ENCODE measurements at regions not wholly inside any gene's neighbourhood (a gene's known extent, or its start where the extent isn't known, plus 50 kb on each side); places are given as distances from the start of the nearest gene placed in this dataset.

DNA sequence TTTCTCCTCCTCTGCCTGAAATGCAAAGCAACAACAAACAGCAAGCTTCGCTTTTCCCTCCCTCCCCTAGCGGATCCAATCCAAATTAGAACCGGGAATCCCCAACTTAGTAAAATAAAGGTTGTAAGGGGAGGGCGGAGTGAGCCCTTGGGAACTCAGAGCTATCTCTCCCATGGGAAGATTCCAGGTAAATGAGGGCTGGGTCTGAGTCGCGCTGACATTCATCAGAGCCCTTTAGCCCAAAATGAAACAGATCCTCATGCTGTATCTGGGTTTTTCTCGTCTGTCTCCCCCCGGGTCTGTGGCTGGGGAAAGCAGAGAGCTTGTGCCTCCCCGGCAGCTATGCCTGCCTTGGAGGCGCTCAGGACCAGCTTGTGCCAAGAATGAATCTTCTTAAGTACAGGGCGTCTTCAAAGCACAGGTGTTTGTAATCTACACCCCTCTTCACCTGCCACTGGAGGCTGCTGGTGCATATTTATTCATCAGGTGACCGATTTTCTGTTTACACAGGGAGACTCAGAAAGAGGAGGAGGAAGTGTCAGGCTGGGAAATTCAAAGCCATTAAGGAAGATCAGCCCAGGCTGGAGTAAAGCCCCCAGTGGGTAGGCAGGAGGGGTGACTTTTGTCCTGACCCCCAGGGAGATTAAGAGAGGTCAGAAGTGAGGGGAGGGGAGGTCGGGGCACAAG, 55.0 kb upstream of the GSE1 start:
- H3K4me1 Mint-ChIP-seq (ENCODE audit: low read depth) = peaks cover 56% of the 10 kb centered on the region
- H3K4me3 Mint-ChIP-seq (ENCODE audit: low read depth) = peak overlapping the region; percentile 81
- peak overlapping the region; percentile 96 for H3K27ac Mint-ChIP-seq
- no peaks in the 10 kb centered on the region for H3K9me3 Mint-ChIP-seq (ENCODE audit: low read depth)
- no peak for DNase-seq (ENCODE audit: low spot score, unreplicated experiment)
- H3K36me3 Mint-ChIP-seq (ENCODE audit: insufficient read depth) = no peaks in the 10 kb centered on the region
- TF ChIP-seq, protein P1, sequence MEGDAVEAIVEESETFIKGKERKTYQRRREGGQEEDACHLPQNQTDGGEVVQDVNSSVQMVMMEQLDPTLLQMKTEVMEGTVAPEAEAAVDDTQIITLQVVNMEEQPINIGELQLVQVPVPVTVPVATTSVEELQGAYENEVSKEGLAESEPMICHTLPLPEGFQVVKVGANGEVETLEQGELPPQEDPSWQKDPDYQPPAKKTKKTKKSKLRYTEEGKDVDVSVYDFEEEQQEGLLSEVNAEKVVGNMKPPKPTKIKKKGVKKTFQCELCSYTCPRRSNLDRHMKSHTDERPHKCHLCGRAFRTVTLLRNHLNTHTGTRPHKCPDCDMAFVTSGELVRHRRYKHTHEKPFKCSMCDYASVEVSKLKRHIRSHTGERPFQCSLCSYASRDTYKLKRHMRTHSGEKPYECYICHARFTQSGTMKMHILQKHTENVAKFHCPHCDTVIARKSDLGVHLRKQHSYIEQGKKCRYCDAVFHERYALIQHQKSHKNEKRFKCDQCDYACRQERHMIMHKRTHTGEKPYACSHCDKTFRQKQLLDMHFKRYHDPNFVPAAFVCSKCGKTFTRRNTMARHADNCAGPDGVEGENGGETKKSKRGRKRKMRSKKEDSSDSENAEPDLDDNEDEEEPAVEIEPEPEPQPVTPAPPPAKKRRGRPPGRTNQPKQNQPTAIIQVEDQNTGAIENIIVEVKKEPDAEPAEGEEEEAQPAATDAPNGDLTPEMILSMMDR (IDR thresholded peaks at IDR 0.05; ENCODE audit: unreplicated experiment) = peak; percentile 4
- no peaks in the 10 kb centered on the region for H3K27me3 Mint-ChIP-seq

DNA sequence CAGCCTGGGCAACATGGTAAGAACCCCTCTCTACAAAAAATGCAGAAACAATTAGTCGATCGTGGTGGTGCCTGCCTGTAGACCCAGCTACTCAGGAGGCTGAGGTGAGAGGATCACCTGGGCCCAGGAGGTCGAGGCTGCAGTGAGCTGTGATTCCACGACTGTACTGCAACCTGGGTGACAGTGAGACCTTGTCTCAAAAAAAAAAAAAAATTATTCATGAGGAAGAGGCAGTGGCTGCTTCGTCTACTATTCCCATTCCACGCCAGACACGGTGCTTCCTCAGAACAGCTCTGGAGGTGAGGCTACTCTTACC, 52.2 kb upstream of the GSE1 start:
- H3K4me3 Mint-ChIP-seq (ENCODE audit: low read depth) = peak overlapping the region; percentile 16
- no peaks in the 10 kb centered on the region for H3K36me3 Mint-ChIP-seq (ENCODE audit: insufficient read depth)
- no peaks in the 10 kb centered on the region for H3K27me3 Mint-ChIP-seq
- TF ChIP-seq, protein P1 (IDR thresholded peaks at IDR 0.05; ENCODE audit: unreplicated experiment) = no peak
- no peak for DNase-seq (ENCODE audit: low spot score, unreplicated experiment)
- H3K9me3 Mint-ChIP-seq (ENCODE audit: low read depth) = no peaks in the 10 kb centered on the region
- H3K27ac Mint-ChIP-seq = peak overlapping the region; percentile 96
- peaks cover 67% of the 10 kb centered on the region for H3K4me1 Mint-ChIP-seq (ENCODE audit: low read depth)

DNA sequence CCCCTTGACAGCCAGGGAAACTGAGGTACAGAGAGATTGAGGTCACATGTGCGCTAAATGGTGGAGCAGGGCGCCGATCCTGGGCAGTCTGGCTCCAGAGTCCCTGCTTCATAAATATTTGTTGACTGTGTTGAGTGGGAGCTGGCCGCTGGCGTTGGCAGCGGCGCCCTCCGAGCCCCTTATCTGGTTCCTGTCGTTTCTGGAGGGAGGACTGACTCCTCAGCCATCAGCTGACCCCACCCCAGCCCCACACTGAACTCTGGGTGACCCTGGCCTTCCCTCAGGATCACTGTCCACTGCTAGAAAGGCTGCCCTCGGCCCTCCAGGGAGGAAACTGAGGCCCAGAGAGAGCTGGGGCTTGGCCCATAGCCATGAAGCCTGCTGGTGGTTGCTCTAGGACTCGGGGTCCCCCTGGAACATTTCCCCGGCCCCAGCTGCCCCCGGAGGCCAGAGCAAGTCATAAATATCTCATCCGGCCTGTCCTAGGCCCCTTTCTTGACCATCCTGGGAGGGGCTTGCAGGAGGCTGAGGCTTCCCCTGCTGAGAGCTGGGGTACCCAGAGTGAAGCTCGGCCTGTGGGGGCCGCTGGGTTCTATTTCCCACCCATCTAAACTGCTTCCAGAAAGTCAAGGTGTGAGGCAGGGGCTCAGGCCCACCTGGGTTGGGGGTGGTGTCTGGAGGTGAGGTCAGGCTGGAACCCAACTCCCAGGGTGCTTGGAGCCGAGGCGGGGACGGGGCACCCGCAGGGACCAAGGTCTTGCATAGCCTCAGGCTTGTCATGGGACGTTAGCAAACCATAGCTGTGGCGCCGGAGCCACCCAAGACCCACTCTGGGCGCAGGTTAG, 51.7 kb upstream of the GSE1 start:
- H3K4me3 Mint-ChIP-seq (ENCODE audit: low read depth) = peak overlapping the region; percentile 46
- H3K4me1 Mint-ChIP-seq (ENCODE audit: low read depth) = peaks cover 73% of the 10 kb centered on the region
- TF ChIP-seq, protein P1 (IDR thresholded peaks at IDR 0.05; ENCODE audit: unreplicated experiment) = no peak
- no peaks in the 10 kb centered on the region for H3K36me3 Mint-ChIP-seq (ENCODE audit: insufficient read depth)
- peak overlapping the region; percentile 96 for H3K27ac Mint-ChIP-seq
- no peak for DNase-seq (ENCODE audit: low spot score, unreplicated experiment)
- no peaks in the 10 kb centered on the region for H3K27me3 Mint-ChIP-seq
- no peaks in the 10 kb centered on the region for H3K9me3 Mint-ChIP-seq (ENCODE audit: low read depth)

DNA sequence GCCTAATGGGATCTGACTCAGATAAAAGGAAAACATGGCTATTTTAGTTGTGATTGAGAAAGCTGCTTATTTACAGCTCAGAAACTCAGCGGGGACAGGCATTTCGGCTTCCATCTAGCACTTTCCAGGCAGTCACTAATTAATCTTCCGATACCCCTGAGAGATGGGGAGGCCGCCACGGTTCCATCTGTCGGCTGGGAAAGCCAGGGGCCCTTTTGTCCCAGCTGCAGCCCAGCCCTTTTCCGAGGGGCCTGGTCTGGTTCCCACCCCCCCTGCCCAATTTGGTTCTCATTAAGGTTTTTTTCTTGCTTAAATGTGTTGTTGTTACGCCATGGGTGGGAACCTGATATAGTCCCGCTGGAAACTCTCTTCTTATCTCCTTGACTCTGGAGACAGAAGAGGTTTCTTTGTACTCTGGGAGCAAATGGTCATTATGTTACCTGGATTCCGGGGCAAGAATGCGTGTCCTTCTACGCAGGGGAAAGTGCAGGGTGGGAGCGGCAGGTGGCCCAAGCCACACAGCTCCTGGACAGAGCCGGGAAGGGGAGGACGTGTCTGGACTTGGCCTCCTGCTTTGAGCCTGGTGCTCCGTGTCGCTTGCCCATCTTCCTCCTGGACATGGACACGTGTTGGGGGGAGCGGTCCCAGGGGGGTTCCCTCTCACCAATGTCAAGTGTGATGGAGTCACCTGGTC, 50.9 kb upstream of the GSE1 start:
- Mint-ChIP-seq H3K4me3 (ENCODE audit: low read depth) (peak overlapping the region; percentile 46), H3K9me3 (ENCODE audit: low read depth) (no peaks in the 10 kb centered on the region), H3K27ac (peak overlapping the region; percentile 96), H3K4me1 (ENCODE audit: low read depth) (peaks cover 79% of the 10 kb centered on the region), H3K27me3 (no peaks in the 10 kb centered on the region), H3K36me3 (ENCODE audit: insufficient read depth) (no peaks in the 10 kb centered on the region)
- TF ChIP-seq, protein P1 (IDR thresholded peaks at IDR 0.05; ENCODE audit: unreplicated experiment) = no peak
- no peak for DNase-seq (ENCODE audit: low spot score, unreplicated experiment)

DNA sequence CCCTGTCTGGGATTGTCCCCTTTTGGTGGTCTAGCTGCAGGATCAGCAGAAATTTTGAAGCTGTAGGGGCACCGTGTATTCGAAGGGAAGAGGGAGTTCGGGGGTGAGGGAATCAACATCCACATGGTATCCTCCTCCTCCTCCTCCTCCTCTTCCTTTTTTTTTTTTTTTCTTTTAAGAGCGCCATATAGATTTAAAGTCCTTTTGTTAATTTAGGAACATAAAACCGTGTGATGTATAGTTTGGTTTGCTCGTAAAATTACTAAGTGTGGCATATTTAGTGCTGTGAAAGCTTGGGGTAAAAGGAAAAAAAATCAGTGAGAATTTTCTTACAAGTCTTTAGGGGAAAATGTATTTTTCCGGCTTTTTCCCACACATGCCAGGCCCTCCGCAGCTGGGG, 50.1 kb upstream of the GSE1 start:
- H3K36me3 Mint-ChIP-seq (ENCODE audit: insufficient read depth) = no peaks in the 10 kb centered on the region
- TF ChIP-seq, protein P1 (IDR thresholded peaks at IDR 0.05; ENCODE audit: unreplicated experiment) = no peak
- peak overlapping the region; percentile 26 for H3K4me3 Mint-ChIP-seq (ENCODE audit: low read depth)
- H3K27ac Mint-ChIP-seq = peak overlapping the region; percentile 96
- no peaks in the 10 kb centered on the region for H3K27me3 Mint-ChIP-seq
- no peaks in the 10 kb centered on the region for H3K9me3 Mint-ChIP-seq (ENCODE audit: low read depth)
- no peak for DNase-seq (ENCODE audit: low spot score, unreplicated experiment)
- H3K4me1 Mint-ChIP-seq (ENCODE audit: low read depth) = peaks cover 73% of the 10 kb centered on the region
